ENCODE measurements at regions not wholly inside any gene's neighbourhood (a gene's known extent, or its start where the extent isn't known, plus 50 kb on each side); places are given as distances from the start of the nearest gene placed in this dataset.

DNA sequence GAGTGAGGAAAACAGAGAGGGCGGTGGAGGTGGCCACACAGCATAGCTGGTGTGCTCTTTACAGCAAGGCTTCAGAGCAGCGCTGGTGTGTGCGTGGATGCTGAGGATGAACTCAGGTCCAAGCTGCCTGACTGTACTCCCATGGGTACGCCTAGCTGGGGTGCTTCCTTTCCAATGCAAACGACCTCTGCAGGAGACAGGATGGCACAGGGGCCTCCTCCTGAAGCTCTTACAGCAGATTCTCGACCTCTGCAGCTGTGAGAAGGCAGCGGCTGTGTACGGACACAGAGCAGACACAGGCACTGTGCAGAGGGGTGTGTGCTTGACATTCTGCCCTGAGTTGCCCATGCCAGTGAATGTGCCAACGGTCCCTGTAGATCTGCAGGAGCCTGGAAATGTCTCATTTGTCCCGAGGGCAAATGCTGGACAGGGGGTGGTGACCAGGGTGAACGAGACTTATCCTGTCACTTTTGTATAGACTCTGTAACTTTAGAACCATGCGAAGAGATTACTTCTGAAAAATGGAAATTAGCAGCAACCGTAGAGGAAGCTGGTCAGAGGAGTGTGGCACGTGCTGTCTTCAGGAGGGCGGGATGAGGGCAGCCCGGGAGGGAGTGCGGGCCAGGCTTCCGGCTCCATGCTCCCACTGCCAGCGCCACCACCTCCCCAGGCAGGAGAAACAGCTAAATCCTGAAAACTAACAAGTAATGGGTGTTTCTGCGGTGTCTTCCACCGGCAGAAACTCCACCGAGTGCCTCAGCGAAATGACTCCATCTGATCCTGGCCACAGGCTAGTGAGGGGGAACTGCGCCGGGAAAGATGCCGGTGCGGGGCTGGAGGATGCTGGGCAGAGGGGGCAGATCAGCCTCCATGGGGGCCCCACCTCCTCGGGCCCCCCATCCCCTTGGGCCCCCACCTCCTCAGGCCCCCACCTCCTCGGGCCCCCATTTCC is 120.9 kb upstream of the RPS6KA2 start:
- DNase-seq, result no peak

DNA sequence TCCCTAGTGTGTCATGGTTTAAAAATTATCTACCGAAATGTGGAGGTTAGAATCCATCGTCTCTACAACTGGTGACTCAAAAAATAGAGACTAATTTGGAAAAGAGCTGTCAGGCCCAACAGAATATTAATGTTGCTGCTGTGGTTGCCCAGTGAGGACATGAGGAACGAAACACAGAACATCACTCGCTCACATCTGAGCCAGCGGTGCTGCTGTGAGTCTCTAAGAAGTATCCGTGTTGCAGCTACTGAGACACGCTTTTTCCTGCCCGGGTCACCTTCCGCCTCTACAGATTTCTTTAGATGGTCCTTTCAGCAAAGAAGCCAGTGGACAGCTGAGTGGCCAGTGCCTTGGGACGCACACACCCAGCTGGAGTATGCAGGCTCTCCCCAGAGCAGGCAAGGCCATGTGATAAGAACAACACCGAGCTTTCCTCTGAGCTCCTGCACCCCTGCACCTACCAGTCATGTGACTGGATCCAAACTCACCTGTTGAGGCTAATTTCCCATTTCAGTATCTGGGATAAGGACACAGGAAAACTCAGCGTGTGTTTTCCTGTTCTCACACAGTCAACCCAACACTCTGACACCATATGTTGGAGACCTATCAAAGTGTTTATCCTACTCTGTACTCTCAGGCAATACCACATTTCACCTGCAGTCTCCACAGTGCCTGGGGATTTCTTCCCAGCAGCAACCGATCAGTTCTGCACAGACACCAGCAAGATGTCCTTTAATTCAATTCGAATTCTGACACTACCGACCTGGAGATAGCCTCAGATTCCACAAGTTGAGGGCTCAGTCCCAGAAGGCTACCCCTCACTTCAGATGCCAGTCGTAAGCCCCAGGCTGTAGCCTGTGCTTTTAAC is 119.0 kb upstream of the RPS6KA2 start:
- no peak for DNase-seq

DNA sequence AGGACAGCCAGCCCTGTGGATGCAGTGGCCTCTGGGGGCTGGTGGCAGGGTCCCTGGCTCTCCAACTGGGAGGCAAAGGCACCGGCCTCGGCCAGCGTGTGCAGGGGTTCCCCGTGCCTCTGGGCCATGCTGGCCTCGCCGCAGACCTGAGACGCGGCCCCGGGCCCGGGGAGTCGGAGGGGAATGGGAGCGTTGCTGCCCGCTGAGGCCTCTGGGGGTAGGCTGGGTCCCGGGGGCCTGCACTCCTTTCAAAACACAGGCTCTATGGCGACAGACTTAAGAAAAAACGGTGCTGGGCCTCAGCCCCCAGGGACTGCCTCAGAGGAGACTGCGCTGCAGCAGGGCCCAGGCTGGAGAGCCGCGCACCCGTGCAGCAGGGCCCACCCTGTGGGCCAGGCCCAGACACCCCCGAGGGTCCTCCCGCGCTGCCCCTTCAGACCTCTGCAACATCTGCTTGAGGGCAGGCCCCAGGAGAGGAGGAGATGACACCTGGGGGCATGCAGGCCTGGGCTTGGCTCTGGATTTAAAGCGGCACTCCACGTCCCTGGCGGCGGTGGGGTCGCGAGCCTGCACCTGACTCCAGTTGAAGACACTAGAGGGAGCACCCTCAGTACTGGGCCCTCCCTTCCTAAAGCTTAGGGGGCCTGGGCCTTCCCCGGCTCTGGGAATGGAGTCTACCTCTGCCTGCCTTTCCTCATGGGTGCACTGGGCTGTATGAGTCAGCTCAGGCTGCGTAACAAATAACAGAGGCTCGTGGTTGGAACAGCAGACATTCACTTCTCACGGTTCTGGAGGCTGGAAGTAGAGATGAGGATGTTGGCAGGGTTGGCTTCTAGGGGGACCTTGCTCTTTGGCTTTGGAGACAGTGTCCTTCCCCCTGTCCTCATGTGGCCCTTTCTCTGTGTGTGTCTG is 117.4 kb upstream of the RPS6KA2 start:
- DNase-seq, result no peak

DNA sequence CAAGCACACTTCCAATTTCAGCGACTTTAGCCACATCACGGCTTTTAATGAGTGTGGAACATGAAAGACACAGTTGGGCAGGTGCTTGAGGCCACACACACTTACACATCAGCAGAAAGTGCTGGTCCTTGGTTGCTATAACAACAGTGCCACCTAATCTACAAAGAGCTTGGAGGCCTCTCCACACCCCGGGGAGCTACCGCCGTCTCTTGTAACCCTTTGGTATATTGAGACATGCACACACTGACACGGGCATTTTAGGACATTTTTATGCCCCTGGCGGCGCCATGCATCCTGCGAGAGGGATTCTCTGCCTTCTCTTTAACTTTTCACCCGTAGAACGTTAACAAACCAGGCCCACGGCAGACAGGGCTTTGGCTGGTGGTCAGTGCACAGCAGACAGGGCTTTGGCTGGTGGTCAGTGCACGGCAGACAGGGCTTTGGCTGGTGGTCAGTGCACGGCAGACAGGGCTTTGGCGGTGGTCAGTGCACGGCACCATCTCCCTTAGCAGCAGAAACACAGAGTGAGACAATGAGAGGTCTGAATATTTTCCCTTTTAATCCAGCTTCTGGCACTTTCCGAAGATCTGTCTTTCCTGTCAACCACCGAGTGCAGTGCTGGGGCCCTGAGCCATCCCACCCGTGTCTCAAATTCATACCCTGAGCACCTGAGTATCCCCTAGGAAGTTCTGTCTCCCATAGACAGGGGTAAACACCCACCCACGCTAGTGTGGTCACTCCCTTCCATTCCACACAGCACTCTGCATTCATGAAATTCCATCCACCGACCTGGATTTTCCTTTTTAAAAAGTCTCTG is 116.6 kb upstream of the RPS6KA2 start:
- peak; percentile 24 for DNase-seq

DNA sequence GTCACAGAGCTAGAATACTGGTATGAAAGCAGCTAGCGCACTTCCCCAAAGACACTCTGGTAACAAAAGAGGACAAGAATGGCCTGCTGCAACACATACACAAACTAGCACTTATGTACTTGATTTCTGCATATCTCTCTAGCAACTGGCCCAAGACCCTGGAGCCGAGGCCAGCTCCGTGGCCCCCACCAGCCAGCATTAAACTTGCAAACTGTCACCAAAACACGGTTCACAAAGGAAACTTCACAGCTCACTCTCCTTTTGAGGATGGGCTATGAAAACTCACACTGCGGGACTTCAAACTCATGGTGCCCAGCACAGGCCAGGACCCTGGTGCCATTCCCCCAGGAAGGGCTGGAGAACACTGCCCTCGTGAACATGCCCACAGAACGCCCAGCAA is 115.9 kb upstream of the RPS6KA2 start:
- no peak for DNase-seq

DNA sequence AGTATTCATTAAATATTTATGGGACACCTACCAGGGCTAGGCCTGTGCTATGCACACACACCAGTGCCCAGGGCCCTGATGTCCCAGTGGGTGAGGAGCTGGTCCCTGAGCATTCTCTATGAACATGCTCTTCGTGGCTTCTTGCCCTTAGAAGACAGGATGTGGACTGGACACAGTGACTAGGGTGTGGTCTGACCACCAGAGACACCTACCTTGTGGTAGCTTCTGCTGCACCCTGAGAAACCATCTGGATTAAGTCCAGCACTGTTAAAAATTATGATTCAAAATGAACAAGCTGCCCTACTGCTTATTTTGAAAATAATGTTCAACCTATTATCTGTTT is 112.9 kb upstream of the RPS6KA2 start:
- no peak for DNase-seq

- DNase-seq, result no peak
Observed at GRCh38 chr6:166739117-166739975, 112.3 kb upstream of the RPS6KA2 start.

- DNase-seq, result no peak
Observed at GRCh38 chr6:166738386-166739116, 111.5 kb upstream of the RPS6KA2 start.

GRCh38 chr6:166737261-166737660 is 110.2 kb upstream of the RPS6KA2 start:
- DNase-seq, result no peak

DNA sequence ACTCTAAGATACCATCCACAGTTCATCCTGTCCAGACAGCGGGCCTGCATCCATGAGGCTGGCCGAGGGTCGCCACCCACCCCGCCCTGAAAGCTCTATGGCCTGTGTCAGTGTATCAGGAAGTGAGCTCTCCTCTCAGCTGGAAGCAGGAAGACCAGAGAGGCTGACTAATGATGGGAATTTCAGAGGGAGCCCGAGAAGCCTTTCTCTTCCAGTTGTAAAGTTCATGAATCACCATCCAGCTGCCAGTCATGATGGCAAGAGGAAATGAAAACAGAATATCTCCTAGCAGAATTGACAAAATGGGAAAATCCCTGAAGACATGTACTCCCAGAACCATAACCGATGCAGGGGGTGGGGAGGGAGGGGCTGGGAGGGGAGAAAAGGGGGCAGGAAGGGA is 109.6 kb upstream of the RPS6KA2 start:
- DNase-seq, result no peak

DNA sequence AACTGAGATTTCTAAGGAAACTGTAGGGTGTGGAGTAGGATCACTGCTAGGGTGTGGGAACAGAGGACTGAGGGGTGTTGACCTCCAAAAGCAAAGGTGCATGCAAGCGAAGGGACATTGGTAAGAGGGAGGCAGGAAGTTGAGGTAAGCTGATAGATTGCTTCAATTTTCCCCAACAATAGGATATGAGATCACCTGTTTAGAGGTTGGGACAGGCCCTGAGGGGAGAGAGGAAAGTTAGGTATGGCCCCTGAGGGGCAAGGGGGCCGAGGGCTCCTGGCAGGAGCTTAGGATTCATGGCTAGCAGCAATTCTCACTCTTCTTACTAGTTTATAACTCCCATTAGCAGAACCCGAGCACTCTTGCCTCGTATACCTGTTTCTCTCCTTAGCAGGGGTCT is 106.8 kb upstream of the RPS6KA2 start:
- no peak for DNase-seq

DNA sequence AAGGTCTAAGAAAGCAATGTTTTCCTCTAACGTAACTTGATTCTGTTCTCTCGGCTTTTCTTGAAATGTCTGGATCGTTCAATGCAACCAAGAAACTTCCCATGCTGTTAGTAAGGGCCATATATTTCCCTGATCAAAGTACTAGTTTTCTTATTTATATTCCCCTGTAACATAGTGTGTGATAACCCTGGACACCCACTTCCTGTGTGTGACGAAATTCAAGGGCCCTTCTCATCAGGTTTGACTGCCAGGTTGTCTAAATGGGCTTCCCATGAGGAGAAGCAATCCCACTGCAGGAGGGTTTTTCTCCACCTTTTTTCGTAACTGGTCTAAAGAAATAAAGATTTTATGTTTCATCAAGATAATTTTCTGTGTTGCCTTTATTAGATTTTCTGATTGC is 102.6 kb upstream of the RPS6KA2 start:
- no peak for DNase-seq

DNA sequence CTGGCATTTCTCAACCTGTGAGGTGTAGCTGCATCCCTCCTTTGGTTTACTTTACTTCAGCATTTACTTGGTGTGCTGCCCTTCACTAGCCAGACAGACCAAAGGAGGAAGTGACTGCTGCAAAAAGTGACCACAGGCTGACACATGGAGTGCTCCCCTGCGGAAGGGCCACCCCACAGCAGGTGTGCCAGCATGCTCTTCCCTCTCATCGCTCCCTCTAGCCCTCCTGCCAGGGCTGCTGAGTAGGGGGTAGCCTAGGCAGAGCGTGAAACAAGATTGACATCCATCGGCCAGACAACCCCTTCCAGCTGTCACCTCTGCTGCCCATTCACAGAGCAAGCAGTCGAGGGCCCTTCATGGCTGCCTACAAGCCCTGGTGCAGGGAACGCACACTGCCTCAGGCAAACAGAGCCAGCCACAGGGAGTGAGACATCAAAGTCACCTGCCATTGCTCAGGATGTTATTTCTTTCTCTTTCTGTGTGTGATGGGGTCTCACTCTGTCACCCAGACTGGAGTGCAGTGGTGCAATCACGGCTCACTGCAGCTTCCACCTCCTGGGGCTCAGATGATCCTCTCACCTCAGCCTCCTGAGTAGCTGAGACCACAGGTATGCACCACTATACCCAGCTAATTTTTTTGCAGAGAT is 102.0 kb upstream of the RPS6KA2 start:
- DNase-seq, result no peak

- no peak for DNase-seq
Observed at GRCh38 chr6:166726201-166726600, 99.2 kb upstream of the RPS6KA2 start.

DNA sequence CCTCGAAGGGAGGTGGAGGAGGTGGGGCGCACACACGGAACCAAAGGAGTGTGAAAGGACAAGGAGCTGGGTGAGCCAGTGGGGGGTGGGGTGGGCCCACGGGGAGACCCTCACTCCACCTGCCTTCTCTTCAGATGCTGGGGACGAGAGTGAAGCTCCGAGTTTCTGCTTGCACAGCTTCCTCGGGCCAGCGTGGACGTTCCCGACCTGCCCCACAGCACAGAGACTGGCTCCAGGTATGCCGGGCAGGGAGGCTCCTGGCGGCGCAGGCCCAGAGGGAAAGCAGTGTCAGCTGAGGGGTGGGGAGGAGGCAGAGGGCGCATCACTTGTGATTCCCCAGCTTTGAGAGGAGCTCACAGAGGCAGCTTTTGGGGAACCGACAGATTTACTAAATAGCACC is 98.5 kb upstream of the RPS6KA2 start:
- no peak for DNase-seq

DNA sequence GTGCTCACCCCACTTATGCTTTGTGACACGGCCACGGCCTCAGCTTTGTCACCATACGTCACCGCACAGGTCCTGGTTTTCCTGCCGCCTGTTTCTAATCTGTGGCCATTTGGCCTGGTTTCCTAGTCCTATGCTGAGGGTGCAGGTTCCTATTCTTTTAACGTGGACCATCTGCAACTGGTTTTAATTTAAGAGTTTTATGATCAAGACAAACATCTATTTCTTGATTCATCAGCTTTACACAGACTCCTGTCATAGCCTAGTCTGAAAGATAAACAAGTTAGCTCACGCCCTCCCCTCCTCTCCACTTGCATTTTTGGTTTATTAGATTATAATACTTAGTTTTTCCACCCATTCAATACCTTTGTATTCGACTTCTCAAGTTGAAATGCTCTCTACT is 97.5 kb upstream of the RPS6KA2 start:
- no peak for DNase-seq

GRCh38 chr6:166722785-166723184 is 95.7 kb upstream of the RPS6KA2 start:
- DNase-seq, result no peak

DNA sequence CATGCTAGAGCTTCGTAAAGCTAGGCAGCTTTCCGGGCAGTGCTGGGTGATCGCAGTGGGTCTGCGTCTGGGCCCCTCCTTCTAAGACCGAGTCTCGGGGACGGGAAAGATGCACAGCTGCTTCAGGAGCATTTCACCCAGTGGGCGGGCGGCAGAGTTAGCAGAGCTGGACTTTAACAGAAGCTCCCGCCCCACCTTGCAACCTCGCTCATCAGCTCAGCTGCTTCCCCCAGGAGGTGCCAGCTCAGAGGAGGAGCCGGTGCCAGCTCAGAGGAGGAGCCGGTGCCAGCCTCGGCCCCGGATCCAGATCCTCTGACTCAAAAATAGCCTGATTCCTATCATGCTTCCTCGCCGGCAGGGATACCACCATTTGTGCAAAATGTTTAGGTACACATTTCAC is 94.5 kb upstream of the RPS6KA2 start:
- no peak for DNase-seq

- DNase-seq, result no peak
Observed at GRCh38 chr6:166720856-166721255, 93.8 kb upstream of the RPS6KA2 start.

GRCh38 chr6:166719019-166719418 is 92.0 kb upstream of the RPS6KA2 start:
- DNase-seq, result no peak
